Panc1 (cell line): ENCODE measurements at regions not wholly inside any gene's neighbourhood (a gene's known extent, or its start where the extent isn't known, plus 50 kb on each side); places are given as distances from the start of the nearest gene placed in this dataset.

Experiments used
- POLR2AphosphoS5 ChIP-seq: IDR thresholded peaks from 2 replicates; pipeline ENCODE4 v1.6.1; 2012; ENCODE audit warnings: mild to moderate bottlenecking, low read depth, low read length, moderate library complexity
- SIN3A ChIP-seq: IDR thresholded peaks from 2 replicates; pipeline ENCODE4 v1.6.1; 2012; ENCODE audit warnings: low read depth, mild to moderate bottlenecking, low read length, moderate library complexity, borderline replicate concordance; ENCODE audit not compliant: insufficient read depth
- TCF7L2 ChIP-seq: IDR thresholded peaks from 2 replicates; pipeline ENCODE4 v1.6.1; 2011; ENCODE audit warnings: mild to moderate bottlenecking, low read depth, low read length, inconsistent platforms
- TF ChIP-seq, protein P1 (sequence below): fragments of 450-650 bp; IDR thresholded peaks from 2 replicates; pipeline ENCODE4 v1.5.1; 2017; ENCODE audit warnings: mild to moderate bottlenecking
- TF ChIP-seq, protein P2 (sequence below), 2 experiments: IDR thresholded peaks; 2 replicates each; pipeline ENCODE4 v1.6.1; 2011 to 2012; ENCODE audit warnings: low read depth in 2 of 2, control low read depth in 1 of 2, low read length in 1 of 2, mild to moderate bottlenecking in 1 of 2, moderate library complexity in 1 of 2; ENCODE audit not compliant: insufficient read depth in 1 of 2

DNA sequence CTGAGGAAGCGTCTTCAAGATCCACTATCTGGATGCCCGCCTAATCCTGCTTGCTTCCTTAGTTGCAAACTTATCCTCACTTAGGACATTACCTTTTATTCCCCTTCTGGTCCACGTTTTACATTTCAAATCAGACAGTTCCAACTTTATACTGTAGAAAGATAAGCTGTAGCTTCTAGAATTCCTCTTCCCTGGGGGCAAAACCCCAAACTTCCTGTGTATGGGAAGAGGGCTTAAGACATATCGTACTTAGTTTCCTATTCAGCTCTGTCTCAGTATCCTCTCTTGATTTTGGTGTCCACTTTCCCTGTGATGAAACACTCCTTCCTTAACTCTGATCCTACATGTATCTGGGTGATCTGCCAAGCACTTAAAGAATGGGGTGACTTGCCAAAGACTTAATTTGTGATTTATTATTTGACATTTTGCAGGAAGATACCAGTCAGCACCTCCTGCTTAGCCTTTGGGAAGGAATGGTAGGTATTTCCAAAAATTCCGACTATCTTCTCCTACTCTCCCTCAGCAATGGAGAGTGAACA, 245.2 kb downstream of the CDCA7 start:
- TF ChIP-seq, protein P1, sequence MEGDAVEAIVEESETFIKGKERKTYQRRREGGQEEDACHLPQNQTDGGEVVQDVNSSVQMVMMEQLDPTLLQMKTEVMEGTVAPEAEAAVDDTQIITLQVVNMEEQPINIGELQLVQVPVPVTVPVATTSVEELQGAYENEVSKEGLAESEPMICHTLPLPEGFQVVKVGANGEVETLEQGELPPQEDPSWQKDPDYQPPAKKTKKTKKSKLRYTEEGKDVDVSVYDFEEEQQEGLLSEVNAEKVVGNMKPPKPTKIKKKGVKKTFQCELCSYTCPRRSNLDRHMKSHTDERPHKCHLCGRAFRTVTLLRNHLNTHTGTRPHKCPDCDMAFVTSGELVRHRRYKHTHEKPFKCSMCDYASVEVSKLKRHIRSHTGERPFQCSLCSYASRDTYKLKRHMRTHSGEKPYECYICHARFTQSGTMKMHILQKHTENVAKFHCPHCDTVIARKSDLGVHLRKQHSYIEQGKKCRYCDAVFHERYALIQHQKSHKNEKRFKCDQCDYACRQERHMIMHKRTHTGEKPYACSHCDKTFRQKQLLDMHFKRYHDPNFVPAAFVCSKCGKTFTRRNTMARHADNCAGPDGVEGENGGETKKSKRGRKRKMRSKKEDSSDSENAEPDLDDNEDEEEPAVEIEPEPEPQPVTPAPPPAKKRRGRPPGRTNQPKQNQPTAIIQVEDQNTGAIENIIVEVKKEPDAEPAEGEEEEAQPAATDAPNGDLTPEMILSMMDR, result no peak
- TF ChIP-seq SIN3A, result no peak
- no peak for TF ChIP-seq POLR2AphosphoS5
- TF ChIP-seq TCF7L2, result no peak
- TF ChIP-seq, protein P2, sequence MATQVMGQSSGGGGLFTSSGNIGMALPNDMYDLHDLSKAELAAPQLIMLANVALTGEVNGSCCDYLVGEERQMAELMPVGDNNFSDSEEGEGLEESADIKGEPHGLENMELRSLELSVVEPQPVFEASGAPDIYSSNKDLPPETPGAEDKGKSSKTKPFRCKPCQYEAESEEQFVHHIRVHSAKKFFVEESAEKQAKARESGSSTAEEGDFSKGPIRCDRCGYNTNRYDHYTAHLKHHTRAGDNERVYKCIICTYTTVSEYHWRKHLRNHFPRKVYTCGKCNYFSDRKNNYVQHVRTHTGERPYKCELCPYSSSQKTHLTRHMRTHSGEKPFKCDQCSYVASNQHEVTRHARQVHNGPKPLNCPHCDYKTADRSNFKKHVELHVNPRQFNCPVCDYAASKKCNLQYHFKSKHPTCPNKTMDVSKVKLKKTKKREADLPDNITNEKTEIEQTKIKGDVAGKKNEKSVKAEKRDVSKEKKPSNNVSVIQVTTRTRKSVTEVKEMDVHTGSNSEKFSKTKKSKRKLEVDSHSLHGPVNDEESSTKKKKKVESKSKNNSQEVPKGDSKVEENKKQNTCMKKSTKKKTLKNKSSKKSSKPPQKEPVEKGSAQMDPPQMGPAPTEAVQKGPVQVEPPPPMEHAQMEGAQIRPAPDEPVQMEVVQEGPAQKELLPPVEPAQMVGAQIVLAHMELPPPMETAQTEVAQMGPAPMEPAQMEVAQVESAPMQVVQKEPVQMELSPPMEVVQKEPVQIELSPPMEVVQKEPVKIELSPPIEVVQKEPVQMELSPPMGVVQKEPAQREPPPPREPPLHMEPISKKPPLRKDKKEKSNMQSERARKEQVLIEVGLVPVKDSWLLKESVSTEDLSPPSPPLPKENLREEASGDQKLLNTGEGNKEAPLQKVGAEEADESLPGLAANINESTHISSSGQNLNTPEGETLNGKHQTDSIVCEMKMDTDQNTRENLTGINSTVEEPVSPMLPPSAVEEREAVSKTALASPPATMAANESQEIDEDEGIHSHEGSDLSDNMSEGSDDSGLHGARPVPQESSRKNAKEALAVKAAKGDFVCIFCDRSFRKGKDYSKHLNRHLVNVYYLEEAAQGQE (IDR thresholded peaks at IDR 0.05; ENCODE audit: insufficient read depth in 1 of 2, low read depth in 2 of 2, low read length in 1 of 2), result no peak
